GM18858 (cell line): ENCODE measurements at regions not wholly inside any gene's neighbourhood (a gene's known extent, or its start where the extent isn't known, plus 50 kb on each side); places are given as distances from the start of the nearest gene placed in this dataset.

Experiments
- ATAC-seq: cut with Tn5 transposase; IDR thresholded peaks from one replicate; pipeline ENCODE4 v1.9.1; 2021; ENCODE audit not compliant: unreplicated experiment

GRCh38 chr9:90033028-90033650 is 428.3 kb downstream of the GADD45G start:
- ATAC-seq = no peak

- no peak for ATAC-seq
These were observed 429.3 kb downstream of the GADD45G start for GRCh38 chr9:90034071-90034470.

- ATAC-seq = no peak
These were observed 430.7 kb downstream of the GADD45G start for GRCh38 chr9:90035471-90035870.

GRCh38 chr9:90037146-90037797 is 432.5 kb downstream of the GADD45G start:
- ATAC-seq = no peak

- no peak for ATAC-seq
These were observed 434.0 kb downstream of the GADD45G start for GRCh38 chr9:90038763-90039162.

GRCh38 chr9:90044263-90044662 is 439.5 kb downstream of the GADD45G start:
- ATAC-seq = no peak

- ATAC-seq = no peak
These were observed 439.9 kb downstream of the GADD45G start for GRCh38 chr9:90044710-90045151.

GRCh38 chr9:90046317-90046861 is 441.6 kb downstream of the GADD45G start:
- no peak for ATAC-seq

- ATAC-seq = no peak
These were observed 443.0 kb downstream of the GADD45G start for GRCh38 chr9:90047828-90048227.

- no peak for ATAC-seq
These were observed 447.6 kb downstream of the GADD45G start for GRCh38 chr9:90052366-90052765.

- ATAC-seq = no peak
These were observed 448.2 kb downstream of the GADD45G start for GRCh38 chr9:90053027-90053426.

- no peak for ATAC-seq
These were observed 450.0 kb downstream of the GADD45G start for GRCh38 chr9:90054810-90055209.

- ATAC-seq = no peak
These were observed 450.4 kb downstream of the GADD45G start for GRCh38 chr9:90055226-90055625.

- ATAC-seq = no peak
These were observed 452.5 kb downstream of the GADD45G start for GRCh38 chr9:90057361-90057760.

GRCh38 chr9:90058182-90058763 is 453.5 kb downstream of the GADD45G start:
- no peak for ATAC-seq

GRCh38 chr9:90059436-90059835 is 454.6 kb downstream of the GADD45G start:
- no peak for ATAC-seq

GRCh38 chr9:90060256-90060655 is 455.4 kb downstream of the GADD45G start:
- ATAC-seq = no peak

GRCh38 chr9:90061187-90061586 is 456.4 kb downstream of the GADD45G start:
- ATAC-seq = no peak

GRCh38 chr9:90062982-90063381 is 458.2 kb downstream of the GADD45G start:
- ATAC-seq = no peak

GRCh38 chr9:90064248-90064647 is 459.4 kb downstream of the GADD45G start:
- no peak for ATAC-seq

- no peak for ATAC-seq
These were observed 460.2 kb downstream of the GADD45G start for GRCh38 chr9:90064971-90065370.

GRCh38 chr9:90065851-90066250 is 461.0 kb downstream of the GADD45G start:
- ATAC-seq = no peak
